ENCODE measurements at regions not wholly inside any gene's neighbourhood (a gene's known extent, or its start where the extent isn't known, plus 50 kb on each side); places are given as distances from the start of the nearest gene placed in this dataset.

GRCh38 chr18:40048886-40049650 lies 1906.0 kb upstream of the PIK3C3 start:
- Mint-ChIP-seq H3K4me1 (ENCODE audit: low read depth) (no peaks in the 10 kb centered on the region), H3K27ac (no peak overlapping the region), H3K9me3 (ENCODE audit: insufficient read depth) (peaks cover 3% of the 10 kb centered on the region), H3K36me3 (ENCODE audit: low read depth) (no peaks in the 10 kb centered on the region), H3K27me3 (ENCODE audit: low read depth) (no peaks in the 10 kb centered on the region), H3K4me3 (no peak overlapping the region)
- POLR2A ChIA-PET = no interaction called here
- ATAC-seq = no peak
- CTCF ChIA-PET = no interaction called here
- DNase-seq = no peak

GRCh38 chr18:40048253-40048652 lies 1906.8 kb upstream of the PIK3C3 start:
- DNase-seq = no peak

GRCh38 chr18:40046596-40046995 lies 1908.4 kb upstream of the PIK3C3 start:
- CTCF ChIA-PET = no interaction called here
- Mint-ChIP-seq H3K4me1 (ENCODE audit: low read depth) (no peaks in the 10 kb centered on the region), H3K36me3 (ENCODE audit: low read depth) (no peaks in the 10 kb centered on the region), H3K9me3 (ENCODE audit: insufficient read depth) (peaks cover 3% of the 10 kb centered on the region), H3K4me3 (no peak overlapping the region), H3K27me3 (ENCODE audit: low read depth) (no peaks in the 10 kb centered on the region), H3K27ac (no peak overlapping the region)
- POLR2A ChIA-PET = no interaction called here
- no peak for ATAC-seq
- no peak for DNase-seq

More at GRCh38 chr18:40048253-40048652, 1906.8 kb upstream of the PIK3C3 start:
- ChIA-PET POLR2A (no interaction called here), CTCF (no interaction called here)
- no peaks in the 10 kb centered on the region for H3K36me3 Mint-ChIP-seq (ENCODE audit: low read depth)
- H3K4me1 Mint-ChIP-seq (ENCODE audit: low read depth) = no peaks in the 10 kb centered on the region
- H3K27me3 Mint-ChIP-seq (ENCODE audit: low read depth) = no peaks in the 10 kb centered on the region
- H3K9me3 Mint-ChIP-seq (ENCODE audit: insufficient read depth) = peaks cover 3% of the 10 kb centered on the region
- ATAC-seq = no peak
- H3K27ac Mint-ChIP-seq = no peak overlapping the region
- no peak overlapping the region for H3K4me3 Mint-ChIP-seq

GRCh38 chr18:40041951-40042350 lies 1913.1 kb upstream of the PIK3C3 start:
- ChIA-PET CTCF (no interaction called here), POLR2A (no interaction called here)
- ATAC-seq (no peak), DNase-seq (no peak)
- H3K36me3 Mint-ChIP-seq (ENCODE audit: low read depth) = no peaks in the 10 kb centered on the region
- H3K4me1 Mint-ChIP-seq (ENCODE audit: low read depth) = no peaks in the 10 kb centered on the region
- no peak overlapping the region for H3K4me3 Mint-ChIP-seq
- no peaks in the 10 kb centered on the region for H3K27me3 Mint-ChIP-seq (ENCODE audit: low read depth)
- no peaks in the 10 kb centered on the region for H3K9me3 Mint-ChIP-seq (ENCODE audit: insufficient read depth)
- H3K27ac Mint-ChIP-seq = no peak overlapping the region

GRCh38 chr18:40040574-40040973 lies 1914.5 kb upstream of the PIK3C3 start:
- Mint-ChIP-seq H3K36me3 (ENCODE audit: low read depth) (no peaks in the 10 kb centered on the region), H3K27ac (no peak overlapping the region), H3K9me3 (ENCODE audit: insufficient read depth) (no peaks in the 10 kb centered on the region), H3K4me1 (ENCODE audit: low read depth) (no peaks in the 10 kb centered on the region), H3K4me3 (no peak overlapping the region), H3K27me3 (ENCODE audit: low read depth) (no peaks in the 10 kb centered on the region)
- CTCF ChIA-PET = no interaction called here
- DNase-seq = no peak
- POLR2A ChIA-PET = no interaction called here
- no peak for ATAC-seq

- DNase-seq = no peak
- H3K9me3 Mint-ChIP-seq (ENCODE audit: insufficient read depth) = no peaks in the 10 kb centered on the region
- POLR2A ChIA-PET = no interaction called here
- no peaks in the 10 kb centered on the region for H3K4me1 Mint-ChIP-seq (ENCODE audit: low read depth)
- CTCF ChIA-PET = no interaction called here
- H3K4me3 Mint-ChIP-seq = no peak overlapping the region
- H3K36me3 Mint-ChIP-seq (ENCODE audit: low read depth) = no peaks in the 10 kb centered on the region
- no peak overlapping the region for H3K27ac Mint-ChIP-seq
- H3K27me3 Mint-ChIP-seq (ENCODE audit: low read depth) = no peaks in the 10 kb centered on the region
- no peak for ATAC-seq
Measured at GRCh38 chr18:40037356-40037755, 1917.7 kb upstream of the PIK3C3 start.

GRCh38 chr18:40036861-40037260 lies 1918.2 kb upstream of the PIK3C3 start:
- Mint-ChIP-seq H3K9me3 (ENCODE audit: insufficient read depth) (no peaks in the 10 kb centered on the region), H3K36me3 (ENCODE audit: low read depth) (no peaks in the 10 kb centered on the region), H3K4me1 (ENCODE audit: low read depth) (no peaks in the 10 kb centered on the region), H3K27ac (no peak overlapping the region), H3K27me3 (ENCODE audit: low read depth) (no peaks in the 10 kb centered on the region), H3K4me3 (no peak overlapping the region)
- ChIA-PET POLR2A (no interaction called here), CTCF (no interaction called here)
- ATAC-seq (no peak), DNase-seq (no peak)

- Mint-ChIP-seq H3K27me3 (ENCODE audit: low read depth) (no peaks in the 10 kb centered on the region), H3K4me3 (no peak overlapping the region), H3K4me1 (ENCODE audit: low read depth) (no peaks in the 10 kb centered on the region), H3K36me3 (ENCODE audit: low read depth) (no peaks in the 10 kb centered on the region), H3K27ac (no peak overlapping the region), H3K9me3 (ENCODE audit: insufficient read depth) (no peaks in the 10 kb centered on the region)
- ChIA-PET CTCF (no interaction called here), POLR2A (no interaction called here)
- ATAC-seq (no peak), DNase-seq (no peak)
Measured at GRCh38 chr18:40035966-40036365, 1919.1 kb upstream of the PIK3C3 start.

GRCh38 chr18:40032076-40032475 lies 1923.0 kb upstream of the PIK3C3 start:
- no peaks in the 10 kb centered on the region for H3K4me1 Mint-ChIP-seq (ENCODE audit: low read depth)
- no peak overlapping the region for H3K4me3 Mint-ChIP-seq
- H3K27ac Mint-ChIP-seq = no peak overlapping the region
- CTCF ChIA-PET = no interaction called here
- ATAC-seq (no peak), DNase-seq (no peak)
- no peaks in the 10 kb centered on the region for H3K36me3 Mint-ChIP-seq (ENCODE audit: low read depth)
- H3K27me3 Mint-ChIP-seq (ENCODE audit: low read depth) = no peaks in the 10 kb centered on the region
- peaks cover 4% of the 10 kb centered on the region for H3K9me3 Mint-ChIP-seq (ENCODE audit: insufficient read depth)
- POLR2A ChIA-PET = no interaction called here

GRCh38 chr18:40031435-40031834 lies 1923.6 kb upstream of the PIK3C3 start:
- DNase-seq = no peak
- H3K27ac Mint-ChIP-seq = no peak overlapping the region
- no peak overlapping the region for H3K4me3 Mint-ChIP-seq
- POLR2A ChIA-PET = no interaction called here
- H3K9me3 Mint-ChIP-seq (ENCODE audit: insufficient read depth) = peaks cover 4% of the 10 kb centered on the region
- CTCF ChIA-PET = no interaction called here
- H3K4me1 Mint-ChIP-seq (ENCODE audit: low read depth) = no peaks in the 10 kb centered on the region
- no peaks in the 10 kb centered on the region for H3K36me3 Mint-ChIP-seq (ENCODE audit: low read depth)
- no peaks in the 10 kb centered on the region for H3K27me3 Mint-ChIP-seq (ENCODE audit: low read depth)
- ATAC-seq = no peak

- no peak for ATAC-seq
- no peak for DNase-seq
- Mint-ChIP-seq H3K36me3 (ENCODE audit: low read depth) (no peaks in the 10 kb centered on the region), H3K27me3 (ENCODE audit: low read depth) (no peaks in the 10 kb centered on the region), H3K9me3 (ENCODE audit: insufficient read depth) (no peaks in the 10 kb centered on the region), H3K4me3 (no peak overlapping the region), H3K27ac (no peak overlapping the region), H3K4me1 (ENCODE audit: low read depth) (no peaks in the 10 kb centered on the region)
- POLR2A ChIA-PET = no interaction called here
- CTCF ChIA-PET = no interaction called here
Measured at GRCh38 chr18:40019797-40020392, 1935.1 kb upstream of the PIK3C3 start.

- CTCF ChIA-PET = no interaction called here
- Mint-ChIP-seq H3K9me3 (ENCODE audit: insufficient read depth) (no peaks in the 10 kb centered on the region), H3K36me3 (ENCODE audit: low read depth) (no peaks in the 10 kb centered on the region), H3K27ac (no peak overlapping the region), H3K4me3 (no peak overlapping the region), H3K4me1 (ENCODE audit: low read depth) (no peaks in the 10 kb centered on the region), H3K27me3 (ENCODE audit: low read depth) (no peaks in the 10 kb centered on the region)
- no peak for DNase-seq
- ATAC-seq = no peak
- POLR2A ChIA-PET = no interaction called here
Measured at GRCh38 chr18:40018266-40018665, 1936.8 kb upstream of the PIK3C3 start.

GRCh38 chr18:40017021-40017420 lies 1938.0 kb upstream of the PIK3C3 start:
- Mint-ChIP-seq H3K4me1 (ENCODE audit: low read depth) (no peaks in the 10 kb centered on the region), H3K4me3 (no peak overlapping the region), H3K27ac (no peak overlapping the region), H3K36me3 (ENCODE audit: low read depth) (no peaks in the 10 kb centered on the region), H3K9me3 (ENCODE audit: insufficient read depth) (peaks cover under 1% of the 10 kb centered on the region), H3K27me3 (ENCODE audit: low read depth) (no peaks in the 10 kb centered on the region)
- DNase-seq = no peak
- POLR2A ChIA-PET = no interaction called here
- CTCF ChIA-PET = no interaction called here
- no peak for ATAC-seq
